Astrocyte (in vitro differentiated cells and primary cell): ENCODE measurements at regions not wholly inside any gene's neighbourhood (a gene's known extent, or its start where the extent isn't known, plus 50 kb on each side); places are given as distances from the start of the nearest gene placed in this dataset.

Experiments
- EZH2 ChIP-seq: IDR thresholded peaks from 2 replicates; pipeline ENCODE4 v1.6.1; 2012; ENCODE audit warnings: mild to moderate bottlenecking, low read length, inconsistent platforms; ENCODE audit not compliant: insufficient read depth
- TF ChIP-seq, protein P1 (sequence below): IDR thresholded peaks from 2 replicates; pipeline ENCODE4 v1.5.1; 2011; ENCODE audit warnings: low read depth, mild to moderate bottlenecking, inconsistent platforms, low read length, moderate library complexity; ENCODE audit not compliant: insufficient read depth

DNA sequence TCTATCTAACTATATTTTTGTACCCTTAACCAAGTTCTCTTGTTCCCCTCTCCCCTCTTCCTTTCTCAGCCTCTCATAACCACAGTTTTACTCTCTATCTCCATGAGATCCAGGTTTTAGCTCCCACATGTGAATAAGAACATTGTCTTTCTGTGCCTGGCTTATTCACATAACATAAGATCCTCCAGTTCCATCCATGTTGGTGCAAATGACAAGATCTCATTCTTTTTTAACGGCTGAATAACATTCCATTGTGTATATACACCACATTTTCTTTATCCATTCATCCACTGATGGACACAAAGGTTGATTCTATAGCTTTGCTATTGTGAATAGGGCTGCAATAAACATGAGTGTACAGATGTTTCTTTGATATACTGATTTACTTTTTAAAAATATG, 83.9 kb upstream of the TMEM178A start:
- TF ChIP-seq, protein P1, sequence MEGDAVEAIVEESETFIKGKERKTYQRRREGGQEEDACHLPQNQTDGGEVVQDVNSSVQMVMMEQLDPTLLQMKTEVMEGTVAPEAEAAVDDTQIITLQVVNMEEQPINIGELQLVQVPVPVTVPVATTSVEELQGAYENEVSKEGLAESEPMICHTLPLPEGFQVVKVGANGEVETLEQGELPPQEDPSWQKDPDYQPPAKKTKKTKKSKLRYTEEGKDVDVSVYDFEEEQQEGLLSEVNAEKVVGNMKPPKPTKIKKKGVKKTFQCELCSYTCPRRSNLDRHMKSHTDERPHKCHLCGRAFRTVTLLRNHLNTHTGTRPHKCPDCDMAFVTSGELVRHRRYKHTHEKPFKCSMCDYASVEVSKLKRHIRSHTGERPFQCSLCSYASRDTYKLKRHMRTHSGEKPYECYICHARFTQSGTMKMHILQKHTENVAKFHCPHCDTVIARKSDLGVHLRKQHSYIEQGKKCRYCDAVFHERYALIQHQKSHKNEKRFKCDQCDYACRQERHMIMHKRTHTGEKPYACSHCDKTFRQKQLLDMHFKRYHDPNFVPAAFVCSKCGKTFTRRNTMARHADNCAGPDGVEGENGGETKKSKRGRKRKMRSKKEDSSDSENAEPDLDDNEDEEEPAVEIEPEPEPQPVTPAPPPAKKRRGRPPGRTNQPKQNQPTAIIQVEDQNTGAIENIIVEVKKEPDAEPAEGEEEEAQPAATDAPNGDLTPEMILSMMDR = no peak
- no peak for TF ChIP-seq EZH2
